Right atrium auricular region (tissue), 2 donors: ENCODE measurements at regions not wholly inside any gene's neighbourhood (a gene's known extent, or its start where the extent isn't known, plus 50 kb on each side); places are given as distances from the start of the nearest gene placed in this dataset.

ENCODE experiments used
- DNase-seq: peaks from one replicate; pipeline ENCODE4 v3.0.0-alpha.2; 2019; ENCODE audit warnings: low spot score
- H3K27ac ChIP-seq, 2 donors: fragments of 200-600 bp; sonication (generic); 1 replicate in 1 of 2; 2 replicates in 1 of 2; pipeline ENCODE4 v1.5.1; 2016 to 2019
- H3K27me3 ChIP-seq, 2 donors: fragments of 200-600 bp; sonication (generic); one replicate each; pipeline versions ENCODE4 v1.5.1 to v1.6.0; 2017 to 2019
- H3K36me3 ChIP-seq: fragments of 200-600 bp; sonication (generic); one replicate; pipeline ENCODE4 v1.5.1; 2016
- H3K4me1 ChIP-seq, 2 donors: fragments of 200-600 bp; sonication (generic); one replicate each; pipeline versions ENCODE4 v1.5.1 to v1.6.0; 2017 to 2019
- H3K4me3 ChIP-seq, 2 donors: fragments of 200-600 bp; sonication (generic); 1 replicate in 1 of 2; 2 replicates in 1 of 2; pipeline ENCODE4 v1.5.1; 2017 to 2019; ENCODE audit warnings: mild to moderate bottlenecking in 1 of 2, moderate library complexity in 1 of 2
- H3K9me3 ChIP-seq, 2 donors: fragments of 200-600 bp; sonication (generic); one replicate each; pipeline ENCODE4 v1.5.1; 2019
- TF ChIP-seq, protein P1 (sequence below), 2 donors: fragments of 200-600 bp; sonication (generic); IDR thresholded peaks; one replicate each; pipeline ENCODE4 v1.5.1; 2019; ENCODE audit warnings: antibody characterized with exemption in 2 of 2

DNA sequence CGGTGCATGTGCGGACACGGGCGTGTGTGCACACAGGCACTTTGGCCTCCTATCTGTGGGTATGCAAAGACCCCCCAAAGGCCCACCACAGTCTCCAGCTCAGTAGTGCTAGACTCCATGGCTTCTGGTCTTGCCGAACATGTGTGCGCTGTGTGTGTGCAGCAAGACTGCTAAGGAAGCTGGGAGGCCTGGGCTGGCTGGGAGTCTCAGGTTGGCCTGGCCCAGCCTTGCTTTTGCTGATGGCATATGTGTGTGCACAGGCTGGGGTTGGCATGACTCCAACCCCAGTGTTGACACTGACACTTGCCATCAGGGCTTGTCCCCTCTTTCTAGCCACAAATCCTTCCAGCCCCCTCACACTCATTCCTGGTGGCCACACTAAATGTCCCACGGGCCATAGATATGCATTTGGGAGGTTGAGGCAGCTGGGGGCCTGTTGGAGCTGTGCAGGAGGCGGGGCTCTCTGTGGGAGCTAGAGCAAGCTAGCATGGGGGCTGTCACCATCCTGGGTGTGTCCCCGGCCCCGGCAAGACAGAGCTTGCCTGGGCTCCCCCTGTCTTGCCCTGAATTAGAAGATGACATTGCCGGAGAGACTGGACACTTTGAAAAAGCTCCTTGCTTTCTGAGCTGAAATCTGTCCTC, 60.9 kb upstream of the NECTIN1 start:
- Histone ChIP-seq H3K27ac (no peak overlapping the region), H3K27me3 (no peaks in the 10 kb centered on the region), H3K4me1 (no peaks in the 10 kb centered on the region), H3K4me3 (no peak overlapping the region), H3K36me3 (no peaks in the 10 kb centered on the region), H3K9me3 (no peaks in the 10 kb centered on the region)
- DNase-seq, result no peak
- TF ChIP-seq, protein P1, sequence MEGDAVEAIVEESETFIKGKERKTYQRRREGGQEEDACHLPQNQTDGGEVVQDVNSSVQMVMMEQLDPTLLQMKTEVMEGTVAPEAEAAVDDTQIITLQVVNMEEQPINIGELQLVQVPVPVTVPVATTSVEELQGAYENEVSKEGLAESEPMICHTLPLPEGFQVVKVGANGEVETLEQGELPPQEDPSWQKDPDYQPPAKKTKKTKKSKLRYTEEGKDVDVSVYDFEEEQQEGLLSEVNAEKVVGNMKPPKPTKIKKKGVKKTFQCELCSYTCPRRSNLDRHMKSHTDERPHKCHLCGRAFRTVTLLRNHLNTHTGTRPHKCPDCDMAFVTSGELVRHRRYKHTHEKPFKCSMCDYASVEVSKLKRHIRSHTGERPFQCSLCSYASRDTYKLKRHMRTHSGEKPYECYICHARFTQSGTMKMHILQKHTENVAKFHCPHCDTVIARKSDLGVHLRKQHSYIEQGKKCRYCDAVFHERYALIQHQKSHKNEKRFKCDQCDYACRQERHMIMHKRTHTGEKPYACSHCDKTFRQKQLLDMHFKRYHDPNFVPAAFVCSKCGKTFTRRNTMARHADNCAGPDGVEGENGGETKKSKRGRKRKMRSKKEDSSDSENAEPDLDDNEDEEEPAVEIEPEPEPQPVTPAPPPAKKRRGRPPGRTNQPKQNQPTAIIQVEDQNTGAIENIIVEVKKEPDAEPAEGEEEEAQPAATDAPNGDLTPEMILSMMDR (IDR thresholded peaks at IDR 0.05), result no peak

DNA sequence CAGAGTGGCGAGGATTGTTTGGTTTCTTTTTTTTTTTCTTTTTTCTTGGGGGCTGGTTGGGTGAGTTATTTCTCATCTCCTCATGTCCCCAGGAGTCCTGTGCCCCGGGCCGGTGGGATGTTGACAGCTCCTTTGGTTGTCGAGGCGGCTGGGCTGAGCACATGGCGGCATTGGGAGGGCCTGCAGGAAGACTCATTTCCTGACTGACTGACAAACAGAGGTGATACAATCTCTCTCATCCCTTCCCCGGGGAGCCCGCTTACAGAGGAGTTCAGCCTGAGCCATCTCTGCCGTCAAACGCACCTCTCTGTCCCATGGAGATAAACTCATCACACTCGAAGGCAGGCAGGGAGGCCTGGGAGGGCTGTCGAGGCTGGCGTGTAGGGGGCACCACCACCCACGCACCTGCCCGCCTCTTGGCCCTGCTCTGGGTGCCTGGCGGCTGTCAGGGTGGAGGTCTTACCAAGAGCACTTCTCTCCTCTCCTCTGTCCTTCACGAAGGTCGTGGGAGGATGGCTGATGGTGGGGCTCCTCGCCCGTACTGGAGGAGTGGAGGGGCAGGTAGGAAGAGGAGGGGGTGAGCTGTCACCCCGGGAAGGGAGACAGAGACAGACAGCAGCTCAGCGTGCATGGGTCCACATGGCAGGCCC, 60.0 kb upstream of the NECTIN1 start:
- DNase-seq, result no peak
- H3K27me3 ChIP-seq, result no peaks in the 10 kb centered on the region
- no peaks in the 10 kb centered on the region for H3K36me3 ChIP-seq
- no peaks in the 10 kb centered on the region for H3K4me1 ChIP-seq
- TF ChIP-seq, protein P1 (IDR thresholded peaks at IDR 0.05), result no peak
- no peak overlapping the region for H3K27ac ChIP-seq
- no peaks in the 10 kb centered on the region for H3K9me3 ChIP-seq
- H3K4me3 ChIP-seq, result no peak overlapping the region

DNA sequence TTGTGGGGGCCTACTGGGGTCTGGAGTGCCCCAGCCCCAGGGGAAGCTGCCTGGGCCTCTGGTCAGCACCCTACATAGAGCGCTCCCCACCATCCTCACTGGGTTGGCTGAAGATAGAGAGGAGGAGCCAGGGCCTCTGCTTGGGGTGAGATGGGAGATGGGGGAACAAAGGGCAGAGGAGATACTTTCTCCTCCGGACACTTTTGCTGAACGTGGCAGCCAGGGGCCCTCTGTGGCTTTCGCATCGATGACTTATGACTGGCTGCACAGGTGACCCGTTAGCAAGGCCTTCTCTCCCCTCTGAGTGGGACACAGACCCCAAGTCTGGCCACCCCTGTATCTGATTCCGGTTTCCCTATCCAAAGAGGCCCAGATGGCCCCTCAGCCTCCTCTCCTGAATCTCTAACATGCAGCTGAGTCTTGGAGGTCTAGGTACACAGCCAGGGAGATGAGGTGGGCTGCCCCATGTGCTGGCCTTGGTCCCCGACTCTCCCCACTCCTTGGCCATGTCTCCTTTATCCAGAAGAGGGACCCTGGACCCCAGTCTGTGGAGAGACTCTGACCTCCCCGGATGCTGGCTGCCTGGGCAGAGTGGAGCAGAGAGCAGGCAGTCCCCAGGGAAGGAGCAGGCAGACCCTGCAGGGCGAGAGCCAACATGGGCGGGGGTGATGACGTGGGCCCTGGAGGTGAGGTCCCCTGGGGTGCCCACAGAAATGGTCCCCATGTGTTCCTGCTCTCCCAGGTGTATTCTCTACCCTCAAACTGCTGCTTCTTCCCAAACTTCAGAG, 59.3 kb upstream of the NECTIN1 start:
- Histone ChIP-seq H3K4me1 (no peaks in the 10 kb centered on the region), H3K36me3 (no peaks in the 10 kb centered on the region), H3K27me3 (no peaks in the 10 kb centered on the region), H3K9me3 (no peaks in the 10 kb centered on the region), H3K4me3 (no peak overlapping the region), H3K27ac (no peak overlapping the region)
- no peak for DNase-seq
- TF ChIP-seq, protein P1 (IDR thresholded peaks at IDR 0.05), result no peak

DNA sequence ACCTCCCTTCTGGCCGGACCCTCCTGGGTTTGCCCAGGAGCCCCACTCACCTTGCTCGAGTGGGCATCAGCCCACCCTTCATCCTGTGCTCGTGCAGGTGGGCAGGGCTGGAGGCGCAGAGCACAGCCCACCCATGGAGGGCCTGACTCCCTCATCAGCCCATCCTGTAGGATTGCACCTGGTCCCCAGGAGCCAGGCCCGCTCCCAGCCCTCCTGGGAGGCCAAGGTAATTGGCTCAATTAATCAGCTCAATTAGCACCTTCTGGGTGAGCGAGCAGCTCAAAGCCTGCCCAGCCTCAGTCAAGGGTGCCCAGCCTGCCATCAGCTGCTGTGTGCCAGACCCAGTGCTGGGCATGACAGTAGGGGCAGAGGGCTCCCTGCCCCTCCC, 58.1 kb upstream of the NECTIN1 start:
- H3K27ac ChIP-seq, result no peak overlapping the region
- TF ChIP-seq, protein P1 (IDR thresholded peaks at IDR 0.05), result no peak
- no peaks in the 10 kb centered on the region for H3K27me3 ChIP-seq
- no peaks in the 10 kb centered on the region for H3K9me3 ChIP-seq
- no peak for DNase-seq
- H3K4me1 ChIP-seq, result peaks cover 0 to 10% of the 10 kb centered on the region in 2 donors
- H3K36me3 ChIP-seq, result no peaks in the 10 kb centered on the region
- no peak overlapping the region for H3K4me3 ChIP-seq

DNA sequence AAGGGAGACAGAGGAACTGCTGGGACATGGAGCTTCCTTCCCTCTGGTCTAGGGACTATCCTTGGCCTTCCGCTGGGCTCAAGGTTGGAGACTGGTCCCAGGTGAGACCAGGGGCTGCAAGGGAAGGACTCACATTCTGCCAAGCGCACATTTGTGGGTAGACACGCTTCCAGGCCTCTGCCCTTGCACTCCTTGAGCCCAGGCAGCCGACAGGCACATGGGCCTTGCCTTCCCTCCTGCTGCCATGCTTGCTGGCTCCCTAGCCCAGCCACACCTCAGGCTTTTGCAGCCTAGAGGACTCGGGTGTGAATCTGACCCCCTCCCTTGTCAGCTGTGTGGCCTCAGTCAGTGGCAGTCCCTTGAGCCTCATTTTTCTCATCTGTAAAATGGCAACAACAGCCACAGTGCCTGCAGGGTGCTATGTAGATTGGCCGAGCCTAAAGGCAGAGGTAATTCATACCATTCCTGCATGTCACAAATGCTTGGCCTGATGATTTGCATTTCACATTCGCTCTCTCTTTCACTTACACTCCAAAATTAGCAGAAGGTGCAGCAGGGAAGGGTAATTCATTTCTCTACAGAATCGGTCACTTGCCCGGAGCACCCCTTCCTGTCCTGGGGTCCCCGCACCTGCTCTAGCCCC, 57.6 kb upstream of the NECTIN1 start:
- no peak overlapping the region for H3K27ac ChIP-seq
- no peaks in the 10 kb centered on the region for H3K36me3 ChIP-seq
- no peaks in the 10 kb centered on the region for H3K27me3 ChIP-seq
- no peak overlapping the region for H3K4me3 ChIP-seq
- no peak for DNase-seq
- H3K4me1 ChIP-seq, result peaks cover 0 to 12% of the 10 kb centered on the region in 2 donors
- no peaks in the 10 kb centered on the region for H3K9me3 ChIP-seq
- TF ChIP-seq, protein P1 (IDR thresholded peaks at IDR 0.05), result no peak
